ENCODE measurements at regions not wholly inside any gene's neighbourhood (a gene's known extent, or its start where the extent isn't known, plus 50 kb on each side); places are given as distances from the start of the nearest gene placed in this dataset.

DNA sequence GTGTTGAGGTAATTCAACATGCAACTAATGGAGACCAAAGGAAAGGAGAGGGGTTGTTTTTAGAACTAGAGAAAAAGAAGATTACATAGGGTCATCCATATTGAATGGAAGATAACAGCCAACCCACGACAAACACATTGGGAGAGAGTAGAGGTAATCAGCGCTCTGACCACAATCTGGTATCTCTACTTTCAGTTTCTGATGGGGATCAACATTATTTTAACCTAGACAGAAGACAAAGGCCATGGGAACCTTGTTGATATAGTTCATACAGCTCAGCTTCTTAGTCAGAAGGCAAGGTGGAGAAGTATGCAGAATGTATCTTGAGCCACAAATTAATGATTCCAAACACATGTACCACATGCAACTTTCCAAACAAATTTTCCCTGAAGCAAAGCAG lies 537.1 kb upstream of the ST8SIA4 start:
- H2BK12ac ChIP-seq (ENCODE audit: low read length): no peak overlapping the region
- H4K12ac ChIP-seq (ENCODE audit: low read depth, low read length): no peak overlapping the region
- no peak overlapping the region for H2AK5ac ChIP-seq (ENCODE audit: low read length)
- no peaks in the 10 kb centered on the region for H3K4me1 ChIP-seq (ENCODE audit: control insufficient read depth in 1 of 2, insufficient read depth in 2 of 2, low read length in 2 of 2)
- no peaks in the 10 kb centered on the region for H3K27me3 ChIP-seq (ENCODE audit: insufficient read depth, low read length)
- no peaks in the 10 kb centered on the region for H3K36me3 ChIP-seq (ENCODE audit: control insufficient read depth in 1 of 2, insufficient read depth in 2 of 2, low read length in 2 of 2)
- no peak overlapping the region for H3K4ac ChIP-seq (ENCODE audit: low read depth, low read length)
- no peaks in the 10 kb centered on the region for H3K79me2 ChIP-seq (ENCODE audit: control insufficient read depth, insufficient read depth, low read length, poor library complexity)
- H3K9me3 ChIP-seq (ENCODE audit: insufficient read depth, low read depth, low read length): no peaks in the 10 kb centered on the region
- no CpG with 5 or more reads among the region's 2 CpGs for WGBS (ENCODE audit: extremely low coverage, insufficient coverage, insufficient read length)
- no peak for DNase-seq
- H3K14ac ChIP-seq (ENCODE audit: low read length): no peak overlapping the region
- no peak overlapping the region for H3K9ac ChIP-seq (ENCODE audit: low read length)
- no peak overlapping the region for H3K18ac ChIP-seq (ENCODE audit: low read length)
- no peak overlapping the region for H3K27ac ChIP-seq (ENCODE audit: low read depth, low read length)
- H3K79me1 ChIP-seq (ENCODE audit: low read length): no peaks in the 10 kb centered on the region
- no peak overlapping the region for H2AFZ ChIP-seq (ENCODE audit: insufficient read depth, low read length, poor library complexity)
- no peak overlapping the region for H4K8ac ChIP-seq (ENCODE audit: low read depth, low read length)
- no peak overlapping the region for H2BK120ac ChIP-seq (ENCODE audit: insufficient read depth, low read length, poor library complexity)
- H3K4me3 ChIP-seq (ENCODE audit: low read depth, low read length): no peak overlapping the region
- H2BK5ac ChIP-seq (ENCODE audit: low read depth, low read length, poor library complexity): no peak overlapping the region
- H4K91ac ChIP-seq (ENCODE audit: low read depth, low read length): no peak overlapping the region
- H3K4me2 ChIP-seq (ENCODE audit: low read length): no peak overlapping the region
- H3K23ac ChIP-seq (ENCODE audit: low read length): no peak overlapping the region

DNA sequence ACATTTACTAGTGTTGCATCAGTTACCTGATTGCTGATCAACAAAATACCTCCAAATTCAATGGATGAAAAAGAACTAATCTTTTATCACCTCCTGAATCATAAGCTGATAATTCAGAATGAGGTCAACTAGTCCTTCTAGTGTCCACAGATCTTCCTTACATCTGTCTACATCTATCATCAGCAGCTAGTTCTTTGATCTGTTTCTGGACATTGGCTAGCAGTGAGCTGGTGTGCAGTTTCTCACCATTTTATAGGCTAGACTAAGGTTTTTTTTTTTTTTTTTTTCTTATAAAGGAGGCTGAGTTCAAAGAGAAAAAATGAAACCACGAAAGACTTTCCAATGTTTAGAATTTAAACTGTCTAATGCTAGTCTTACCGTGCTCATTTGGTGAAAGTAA lies 534.3 kb upstream of the ST8SIA4 start:
- no peaks in the 10 kb centered on the region for H3K36me3 ChIP-seq (ENCODE audit: control insufficient read depth in 1 of 2, insufficient read depth in 2 of 2, low read length in 2 of 2)
- no peak overlapping the region for H2AFZ ChIP-seq (ENCODE audit: insufficient read depth, low read length, poor library complexity)
- no CpG with 5 or more reads among the region's 2 CpGs for WGBS (ENCODE audit: extremely low coverage, insufficient coverage, insufficient read length)
- no peak overlapping the region for H4K12ac ChIP-seq (ENCODE audit: low read depth, low read length)
- H3K4me1 ChIP-seq (ENCODE audit: control insufficient read depth in 1 of 2, insufficient read depth in 2 of 2, low read length in 2 of 2): no peaks in the 10 kb centered on the region
- no peaks in the 10 kb centered on the region for H3K27me3 ChIP-seq (ENCODE audit: insufficient read depth, low read length)
- H3K4ac ChIP-seq (ENCODE audit: low read depth, low read length): no peak overlapping the region
- no peak overlapping the region for H3K9ac ChIP-seq (ENCODE audit: low read length)
- no peak overlapping the region for H3K14ac ChIP-seq (ENCODE audit: low read length)
- no peak overlapping the region for H2AK5ac ChIP-seq (ENCODE audit: low read length)
- DNase-seq: no peak
- H2BK120ac ChIP-seq (ENCODE audit: insufficient read depth, low read length, poor library complexity): no peak overlapping the region
- no peak overlapping the region for H2BK12ac ChIP-seq (ENCODE audit: low read length)
- no peaks in the 10 kb centered on the region for H3K79me2 ChIP-seq (ENCODE audit: control insufficient read depth, insufficient read depth, low read length, poor library complexity)
- H4K91ac ChIP-seq (ENCODE audit: low read depth, low read length): no peak overlapping the region
- no peak overlapping the region for H4K8ac ChIP-seq (ENCODE audit: low read depth, low read length)
- no peak overlapping the region for H3K23ac ChIP-seq (ENCODE audit: low read length)
- H2BK5ac ChIP-seq (ENCODE audit: low read depth, low read length, poor library complexity): no peak overlapping the region
- H3K27ac ChIP-seq (ENCODE audit: low read depth, low read length): no peak overlapping the region
- H3K4me3 ChIP-seq (ENCODE audit: low read depth, low read length): no peak overlapping the region
- no peak overlapping the region for H3K18ac ChIP-seq (ENCODE audit: low read length)
- H3K79me1 ChIP-seq (ENCODE audit: low read length): no peaks in the 10 kb centered on the region
- H3K4me2 ChIP-seq (ENCODE audit: low read length): no peak overlapping the region
- H3K9me3 ChIP-seq (ENCODE audit: insufficient read depth, low read depth, low read length): no peaks in the 10 kb centered on the region

DNA sequence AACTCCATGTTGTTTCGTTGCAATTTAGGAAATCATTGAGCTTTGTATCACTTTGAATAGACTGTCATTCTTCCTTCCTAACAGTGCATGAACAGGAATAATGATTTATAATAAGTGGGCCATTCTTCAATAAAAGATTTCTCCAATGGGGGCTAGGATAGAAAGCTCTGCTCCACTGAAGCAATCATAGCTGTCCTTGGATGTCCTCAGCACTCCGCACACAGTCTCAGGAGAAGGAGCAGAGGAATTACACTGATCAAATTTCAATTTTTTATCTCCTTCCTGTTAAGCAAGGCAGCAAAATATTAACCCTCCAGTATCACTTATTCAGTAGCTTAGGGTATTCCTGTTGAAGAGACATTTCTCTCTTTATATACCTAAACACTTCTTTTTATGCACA lies 532.7 kb upstream of the ST8SIA4 start:
- no CpG with 5 or more reads among the region's 2 CpGs for WGBS (ENCODE audit: extremely low coverage, insufficient coverage, insufficient read length)
- Histone ChIP-seq H4K91ac (ENCODE audit: low read depth, low read length) (no peak overlapping the region), H4K12ac (ENCODE audit: low read depth, low read length) (no peak overlapping the region), H2AFZ (ENCODE audit: insufficient read depth, low read length, poor library complexity) (no peak overlapping the region), H3K14ac (ENCODE audit: low read length) (no peak overlapping the region), H3K18ac (ENCODE audit: low read length) (no peak overlapping the region), H2BK12ac (ENCODE audit: low read length) (no peak overlapping the region), H2BK5ac (ENCODE audit: low read depth, low read length, poor library complexity) (no peak overlapping the region), H4K8ac (ENCODE audit: low read depth, low read length) (no peak overlapping the region), H3K4me1 (ENCODE audit: control insufficient read depth in 1 of 2, insufficient read depth in 2 of 2, low read length in 2 of 2) (no peaks in the 10 kb centered on the region), H3K9me3 (ENCODE audit: insufficient read depth, low read depth, low read length) (no peaks in the 10 kb centered on the region), H3K27ac (ENCODE audit: low read depth, low read length) (no peak overlapping the region), H3K79me2 (ENCODE audit: control insufficient read depth, insufficient read depth, low read length, poor library complexity) (no peaks in the 10 kb centered on the region), H3K4me2 (ENCODE audit: low read length) (no peak overlapping the region), H3K23ac (ENCODE audit: low read length) (no peak overlapping the region), H3K36me3 (ENCODE audit: control insufficient read depth in 1 of 2, insufficient read depth in 2 of 2, low read length in 2 of 2) (no peaks in the 10 kb centered on the region), H3K27me3 (ENCODE audit: insufficient read depth, low read length) (no peaks in the 10 kb centered on the region), H3K79me1 (ENCODE audit: low read length) (no peaks in the 10 kb centered on the region), H3K9ac (ENCODE audit: low read length) (no peak overlapping the region), H2AK5ac (ENCODE audit: low read length) (no peak overlapping the region), H2BK120ac (ENCODE audit: insufficient read depth, low read length, poor library complexity) (no peak overlapping the region), H3K4me3 (ENCODE audit: low read depth, low read length) (no peak overlapping the region), H3K4ac (ENCODE audit: low read depth, low read length) (no peak overlapping the region)
- DNase-seq: no peak

DNA sequence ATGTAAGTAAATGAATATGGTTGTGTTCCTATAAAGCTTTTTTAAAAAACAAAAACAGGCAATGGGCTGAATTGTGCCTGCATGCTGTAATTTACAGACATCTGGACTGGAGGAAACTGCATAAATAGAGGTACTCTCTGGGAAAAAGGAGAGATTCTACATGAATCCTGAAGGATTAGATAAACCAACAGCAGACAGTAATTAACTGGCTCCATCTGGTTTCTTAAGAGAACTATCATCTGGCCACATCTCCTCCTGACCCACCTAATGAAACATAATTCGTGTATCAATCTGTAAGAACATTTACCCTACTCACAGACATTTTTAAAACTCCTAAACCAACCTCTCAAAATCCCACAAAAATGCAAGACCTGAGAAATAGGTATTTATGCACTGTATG lies 528.1 kb upstream of the ST8SIA4 start:
- Histone ChIP-seq H4K12ac (ENCODE audit: low read depth, low read length) (no peak overlapping the region), H2BK5ac (ENCODE audit: low read depth, low read length, poor library complexity) (no peak overlapping the region), H3K18ac (ENCODE audit: low read length) (no peak overlapping the region), H3K79me2 (ENCODE audit: control insufficient read depth, insufficient read depth, low read length, poor library complexity) (no peaks in the 10 kb centered on the region), H3K36me3 (ENCODE audit: control insufficient read depth in 1 of 2, insufficient read depth in 2 of 2, low read length in 2 of 2) (no peaks in the 10 kb centered on the region), H3K27me3 (ENCODE audit: insufficient read depth, low read length) (no peaks in the 10 kb centered on the region), H3K4ac (ENCODE audit: low read depth, low read length) (no peak overlapping the region), H2BK12ac (ENCODE audit: low read length) (no peak overlapping the region), H3K79me1 (ENCODE audit: low read length) (no peaks in the 10 kb centered on the region), H4K91ac (ENCODE audit: low read depth, low read length) (no peak overlapping the region), H4K8ac (ENCODE audit: low read depth, low read length) (no peak overlapping the region), H3K4me3 (ENCODE audit: low read depth, low read length) (no peak overlapping the region), H2AK5ac (ENCODE audit: low read length) (no peak overlapping the region), H3K4me2 (ENCODE audit: low read length) (no peak overlapping the region), H3K27ac (ENCODE audit: low read depth, low read length) (no peak overlapping the region), H3K23ac (ENCODE audit: low read length) (no peak overlapping the region), H3K4me1 (ENCODE audit: control insufficient read depth in 1 of 2, insufficient read depth in 2 of 2, low read length in 2 of 2) (no peaks in the 10 kb centered on the region), H2AFZ (ENCODE audit: insufficient read depth, low read length, poor library complexity) (no peak overlapping the region), H3K14ac (ENCODE audit: low read length) (no peak overlapping the region), H2BK120ac (ENCODE audit: insufficient read depth, low read length, poor library complexity) (no peak overlapping the region), H3K9me3 (ENCODE audit: insufficient read depth, low read depth, low read length) (no peaks in the 10 kb centered on the region), H3K9ac (ENCODE audit: low read length) (no peak overlapping the region)
- DNase-seq: no peak
- no CpG with 5 or more reads among the region's 1 CpG for WGBS (ENCODE audit: extremely low coverage, insufficient coverage, insufficient read length)

Data from trophoblast cell (in vitro differentiated cells and primary cell).